ENCODE measurements at regions not wholly inside any gene's neighbourhood (a gene's known extent, or its start where the extent isn't known, plus 50 kb on each side); places are given as distances from the start of the nearest gene placed in this dataset.

GRCh38 chr4:92060333-92060732 lies 243.4 kb upstream of the GRID2 start:
- TF ChIP-seq CTCF (IDR thresholded peaks at IDR 0.05; ENCODE audit: insufficient read depth, low read depth, low read length) (no peak), EZH2 (IDR thresholded peaks at IDR 0.05; ENCODE audit: insufficient read depth, low read length) (no peak)
